ENCODE measurements at regions not wholly inside any gene's neighbourhood (a gene's known extent, or its start where the extent isn't known, plus 50 kb on each side); places are given as distances from the start of the nearest gene placed in this dataset.

DNA sequence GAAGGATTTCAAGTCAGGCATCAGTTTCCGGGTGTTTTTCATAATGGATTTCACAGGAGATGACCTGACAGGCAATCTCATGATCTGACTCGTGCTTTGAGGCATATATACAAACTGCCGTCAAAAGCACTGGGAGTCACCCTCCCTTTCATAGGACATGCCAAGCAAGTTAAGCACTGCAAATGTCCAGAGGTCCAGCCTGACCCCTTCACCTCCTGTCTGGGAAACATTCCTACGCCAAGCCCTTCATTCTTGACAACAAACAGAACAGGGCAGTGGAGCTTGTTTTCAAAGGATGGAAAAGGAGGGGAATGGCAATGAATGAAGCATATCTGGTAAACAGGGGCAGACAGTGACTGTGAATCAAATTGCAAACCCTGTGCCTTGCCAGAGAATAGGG, 963.6 kb downstream of the BCL11A start (continued):
- no peak for TF ChIP-seq RAD21 (IDR thresholded peaks at IDR 0.05 in 1 of 2, conservative IDR thresholded peaks at IDR 0.05 in 1 of 2; ENCODE audit: low read depth in 2 of 2, low read length in 2 of 2)
- no peak for TF ChIP-seq SIRT6 (IDR thresholded peaks at IDR 0.05; ENCODE audit: low read length)
